MM.1S (cell line): ENCODE measurements at regions not wholly inside any gene's neighbourhood (a gene's known extent, or its start where the extent isn't known, plus 50 kb on each side); places are given as distances from the start of the nearest gene placed in this dataset.

Experiments
- DNase-seq: peaks from one replicate; pipeline ENCODE4 v3.0.0-alpha.2; 2015
- H2AFZ ChIP-seq: fragments of 300-600 bp; sonication (generic); 2 replicates; pipeline ENCODE4 v1.6.0; 2016; ENCODE audit warnings: antibody characterized with exemption, low read length
- H3F3A ChIP-seq: fragments of 300-600 bp; sonication (generic); 2 replicates; pipeline ENCODE4 v1.6.1; 2016; ENCODE audit warnings: mild to moderate bottlenecking, antibody characterized with exemption, low read length, moderate library complexity, mixed read lengths; ENCODE audit not compliant: insufficient read depth
- H3K27ac ChIP-seq: fragments of 300-600 bp; sonication (generic); 2 replicates; pipeline ENCODE4 v1.5.1; 2016; ENCODE audit warnings: mild to moderate bottlenecking, low read length
- H3K27me3 ChIP-seq: fragments of 300-600 bp; sonication (generic); replicated peaks from 2 replicates; pipeline ENCODE4 v1.6.0; 2016; ENCODE audit warnings: low read length; ENCODE audit not compliant: insufficient read depth
- H3K36me3 ChIP-seq: fragments of 300-600 bp; sonication (generic); replicated peaks from 2 replicates; pipeline ENCODE4 v1.6.1; 2016; ENCODE audit warnings: mild to moderate bottlenecking, low read length, mixed read lengths; ENCODE audit not compliant: insufficient read depth
- H3K4me1 ChIP-seq: fragments of 300-600 bp; sonication (generic); 2 replicates; pipeline ENCODE4 v1.6.1; 2016; ENCODE audit warnings: low read length, mixed read lengths
- H3K4me2 ChIP-seq: fragments of 300-600 bp; sonication (generic); 2 replicates; pipeline ENCODE4 v1.6.0; 2016; ENCODE audit warnings: low read depth, low read length
- H3K4me3 ChIP-seq: fragments of 300-600 bp; sonication (generic); 2 replicates; pipeline ENCODE4 v1.5.1; 2016; ENCODE audit warnings: low read length, mixed read lengths
- H3K79me2 ChIP-seq: fragments of 300-600 bp; sonication (generic); 2 replicates; pipeline ENCODE4 v1.6.1; 2016; ENCODE audit warnings: mixed run types, low read length, mixed read lengths
- H3K9ac ChIP-seq: fragments of 300-600 bp; sonication (generic); 2 replicates; pipeline ENCODE4 v1.6.1; 2016; ENCODE audit warnings: low read length, mixed read lengths
- H3K9me2 ChIP-seq: fragments of 300-600 bp; sonication (generic); replicated peaks from 2 replicates; pipeline ENCODE4 v1.6.1; 2016; ENCODE audit warnings: mild to moderate bottlenecking, low read length, mixed read lengths; ENCODE audit not compliant: insufficient read depth
- H3K9me3 ChIP-seq: fragments of 300-600 bp; sonication (generic); replicated peaks from 2 replicates; pipeline ENCODE4 v1.6.1; 2016; ENCODE audit warnings: mild to moderate bottlenecking, low read length, mixed read lengths; ENCODE audit not compliant: insufficient read depth
- H4K20me1 ChIP-seq: fragments of 300-600 bp; sonication (generic); 2 replicates; pipeline ENCODE4 v1.6.1; 2016; ENCODE audit warnings: mild to moderate bottlenecking, low read length, moderate library complexity, mixed read lengths; ENCODE audit not compliant: insufficient read depth
- EZH2 ChIP-seq: fragments of 300-600 bp; sonication (generic); optimal IDR thresholded peaks from 2 replicates; pipeline ENCODE3; 2017; ENCODE audit warnings: low read depth, mild to moderate bottlenecking, antibody characterized with exemption, low read length, mixed read lengths
- EZH2phosphoT487 ChIP-seq: fragments of 300-600 bp; sonication (generic); IDR thresholded peaks from 2 replicates; pipeline ENCODE4 v1.6.1; 2018; ENCODE audit warnings: antibody characterized with exemption, low read length
- TF ChIP-seq, protein P1 (sequence below): fragments of 300-600 bp; sonication (generic); IDR thresholded peaks from 2 replicates; pipeline ENCODE4 v1.5.1; 2016; ENCODE audit warnings: antibody characterized with exemption, low read length, mixed read lengths

DNA sequence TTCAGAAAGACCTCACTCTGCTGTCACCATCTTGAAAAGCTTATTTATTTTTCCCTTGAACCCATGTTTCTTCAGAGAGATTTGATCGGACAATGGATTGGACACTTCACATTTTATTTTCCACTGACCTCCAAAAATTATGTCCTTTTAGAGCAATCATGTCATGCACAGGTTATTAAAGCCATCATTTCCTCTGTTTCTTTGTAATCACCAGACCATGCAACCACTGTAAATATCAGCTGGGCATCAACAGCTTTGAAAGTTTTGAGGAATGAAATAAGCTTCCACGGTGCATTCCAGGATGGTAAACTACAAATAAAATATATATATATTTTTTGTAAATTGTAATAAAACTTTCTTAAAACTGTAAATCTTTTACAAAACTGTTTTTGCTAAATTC lies 144.1 kb upstream of the ADAMTS5 start:
- Histone ChIP-seq H2AFZ (no peak overlapping the region), H3F3A (no peaks in the 10 kb centered on the region), H4K20me1 (no peaks in the 10 kb centered on the region), H3K9me2 (no peaks in the 10 kb centered on the region), H3K36me3 (no peaks in the 10 kb centered on the region), H3K79me2 (no peaks in the 10 kb centered on the region), H3K4me2 (no peak overlapping the region), H3K9ac (no peak overlapping the region), H3K27me3 (no peaks in the 10 kb centered on the region), H3K4me1 (no peaks in the 10 kb centered on the region), H3K4me3 (no peak overlapping the region), H3K27ac (no peak overlapping the region), H3K9me3 (no peaks in the 10 kb centered on the region)
- TF ChIP-seq, protein P1, sequence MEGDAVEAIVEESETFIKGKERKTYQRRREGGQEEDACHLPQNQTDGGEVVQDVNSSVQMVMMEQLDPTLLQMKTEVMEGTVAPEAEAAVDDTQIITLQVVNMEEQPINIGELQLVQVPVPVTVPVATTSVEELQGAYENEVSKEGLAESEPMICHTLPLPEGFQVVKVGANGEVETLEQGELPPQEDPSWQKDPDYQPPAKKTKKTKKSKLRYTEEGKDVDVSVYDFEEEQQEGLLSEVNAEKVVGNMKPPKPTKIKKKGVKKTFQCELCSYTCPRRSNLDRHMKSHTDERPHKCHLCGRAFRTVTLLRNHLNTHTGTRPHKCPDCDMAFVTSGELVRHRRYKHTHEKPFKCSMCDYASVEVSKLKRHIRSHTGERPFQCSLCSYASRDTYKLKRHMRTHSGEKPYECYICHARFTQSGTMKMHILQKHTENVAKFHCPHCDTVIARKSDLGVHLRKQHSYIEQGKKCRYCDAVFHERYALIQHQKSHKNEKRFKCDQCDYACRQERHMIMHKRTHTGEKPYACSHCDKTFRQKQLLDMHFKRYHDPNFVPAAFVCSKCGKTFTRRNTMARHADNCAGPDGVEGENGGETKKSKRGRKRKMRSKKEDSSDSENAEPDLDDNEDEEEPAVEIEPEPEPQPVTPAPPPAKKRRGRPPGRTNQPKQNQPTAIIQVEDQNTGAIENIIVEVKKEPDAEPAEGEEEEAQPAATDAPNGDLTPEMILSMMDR = no peak
- TF ChIP-seq EZH2phosphoT487 = no peak
- no peak for TF ChIP-seq EZH2
- no peak for DNase-seq

DNA sequence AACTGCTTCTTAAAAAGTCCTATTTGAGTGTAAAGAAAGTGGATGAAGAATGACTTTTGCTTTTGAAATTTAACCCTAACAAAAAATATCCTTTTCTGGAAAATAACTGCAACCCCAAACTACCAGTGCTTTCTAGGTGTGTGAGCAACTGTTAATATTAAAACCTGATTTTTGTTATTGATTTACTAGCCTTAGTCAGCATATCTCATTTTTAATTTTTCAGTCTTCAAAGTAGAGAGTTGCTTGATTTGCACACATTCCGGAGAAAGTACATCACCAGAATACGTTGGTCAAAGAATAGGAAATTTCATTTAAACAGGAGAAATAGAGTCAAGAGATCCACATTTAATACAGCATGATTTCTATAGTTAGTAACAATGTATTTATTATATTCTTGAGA lies 141.8 kb upstream of the ADAMTS5 start:
- Histone ChIP-seq H3K79me2 (no peaks in the 10 kb centered on the region), H3F3A (no peaks in the 10 kb centered on the region), H3K9me2 (no peaks in the 10 kb centered on the region), H3K36me3 (no peaks in the 10 kb centered on the region), H2AFZ (no peak overlapping the region), H3K27ac (no peak overlapping the region), H3K9me3 (no peaks in the 10 kb centered on the region), H3K4me3 (no peak overlapping the region), H4K20me1 (no peaks in the 10 kb centered on the region), H3K9ac (no peak overlapping the region), H3K4me2 (no peak overlapping the region), H3K4me1 (no peaks in the 10 kb centered on the region), H3K27me3 (no peaks in the 10 kb centered on the region)
- no peak for DNase-seq
- TF ChIP-seq EZH2 = no peak

DNA sequence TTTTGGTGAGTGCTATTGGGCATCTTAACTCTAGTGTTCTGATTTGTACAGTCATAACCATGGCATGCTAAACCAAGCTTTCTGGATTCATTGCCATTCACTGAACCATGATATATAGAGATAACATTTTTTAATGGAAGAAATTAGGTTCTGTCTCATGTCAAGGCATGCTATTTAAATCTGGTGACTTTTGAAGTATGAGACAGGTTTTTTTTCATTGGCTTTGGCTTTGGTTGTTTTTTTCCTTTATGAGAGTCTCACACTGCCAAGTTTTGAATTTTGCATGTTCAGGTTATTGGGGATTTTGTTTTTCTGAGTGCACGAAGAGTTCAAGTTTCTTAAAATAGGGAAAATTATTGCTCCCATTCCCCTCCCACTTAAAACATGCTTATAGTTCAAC lies 141.3 kb upstream of the ADAMTS5 start:
- TF ChIP-seq, protein P1 = no peak
- no peak for TF ChIP-seq EZH2
- TF ChIP-seq EZH2phosphoT487 = no peak
- H3K4me1 ChIP-seq = no peaks in the 10 kb centered on the region
- no peak overlapping the region for H2AFZ ChIP-seq
- H3K9me3 ChIP-seq = no peaks in the 10 kb centered on the region
- H3K27ac ChIP-seq = no peak overlapping the region
- no peak overlapping the region for H3K9ac ChIP-seq
- DNase-seq = no peak
- no peaks in the 10 kb centered on the region for H3K9me2 ChIP-seq
- H4K20me1 ChIP-seq = no peaks in the 10 kb centered on the region
- H3K4me3 ChIP-seq = no peak overlapping the region
- no peaks in the 10 kb centered on the region for H3K27me3 ChIP-seq
- no peaks in the 10 kb centered on the region for H3F3A ChIP-seq
- H3K79me2 ChIP-seq = no peaks in the 10 kb centered on the region
- H3K4me2 ChIP-seq = no peak overlapping the region
- H3K36me3 ChIP-seq = no peaks in the 10 kb centered on the region

DNA sequence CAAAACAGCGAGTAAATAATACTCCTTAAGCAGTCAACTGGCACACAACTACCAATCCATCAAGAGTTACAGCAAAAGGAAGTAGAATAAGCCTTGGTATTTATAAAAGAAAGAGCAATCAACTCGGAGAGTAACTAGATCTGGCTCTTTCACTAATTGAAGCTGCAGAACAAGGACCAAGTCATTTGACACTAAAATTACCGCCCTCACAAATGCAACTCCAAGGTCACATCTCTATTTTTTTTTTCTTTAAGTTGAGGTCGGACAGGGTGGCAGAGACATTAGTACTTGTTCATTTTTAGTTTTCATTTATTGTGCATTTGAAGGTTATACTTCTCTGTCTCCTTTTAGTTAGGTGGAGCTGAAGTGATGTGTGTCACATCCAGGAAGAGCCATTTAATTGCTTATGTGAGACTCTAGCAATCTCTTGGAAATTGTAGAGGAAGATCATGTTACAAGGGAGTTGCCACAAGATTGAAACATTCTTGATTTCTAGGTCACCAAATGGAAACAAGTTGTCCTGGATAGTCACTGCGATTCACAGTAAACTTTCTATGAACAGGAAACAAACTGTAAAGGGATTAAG lies 138.1 kb upstream of the ADAMTS5 start:
- Histone ChIP-seq H3K79me2 (no peaks in the 10 kb centered on the region), H3K27ac (no peak overlapping the region), H3K9me3 (no peaks in the 10 kb centered on the region), H4K20me1 (no peaks in the 10 kb centered on the region), H3K4me2 (no peak overlapping the region), H3K9me2 (no peaks in the 10 kb centered on the region), H3F3A (no peaks in the 10 kb centered on the region), H3K9ac (no peak overlapping the region), H3K36me3 (no peaks in the 10 kb centered on the region), H2AFZ (no peak overlapping the region), H3K27me3 (no peaks in the 10 kb centered on the region), H3K4me1 (no peaks in the 10 kb centered on the region), H3K4me3 (no peak overlapping the region)
- TF ChIP-seq EZH2phosphoT487 (no peak), EZH2 (no peak)
- TF ChIP-seq, protein P1 = no peak
- no peak for DNase-seq
